Hepatocyte (in vitro differentiated cells): ENCODE measurements at regions not wholly inside any gene's neighbourhood (a gene's known extent, or its start where the extent isn't known, plus 50 kb on each side); places are given as distances from the start of the nearest gene placed in this dataset.

ENCODE experiments used
- EZH2 ChIP-seq: fragments of 200-600 bp; sonication (generic); IDR thresholded peaks from 2 replicates; pipeline ENCODE4 v1.6.1; 2016; ENCODE audit warnings: antibody characterized with exemption, mild to moderate bottlenecking, borderline replicate concordance
- EZH2phosphoT487 ChIP-seq: fragments of 200-600 bp; sonication (generic); IDR thresholded peaks from one replicate; pipeline ENCODE4 v1.6.1; 2018; ENCODE audit warnings: antibody characterized with exemption, mild to moderate bottlenecking, low read depth, moderate library complexity; ENCODE audit not compliant: unreplicated experiment, severe bottlenecking
- TF ChIP-seq, protein P1 (sequence below): fragments of 200-600 bp; sonication (generic); IDR thresholded peaks from 2 replicates; pipeline ENCODE4 v1.5.1; 2016; ENCODE audit warnings: antibody characterized with exemption, mild to moderate bottlenecking; ENCODE audit not compliant: poor library complexity

DNA sequence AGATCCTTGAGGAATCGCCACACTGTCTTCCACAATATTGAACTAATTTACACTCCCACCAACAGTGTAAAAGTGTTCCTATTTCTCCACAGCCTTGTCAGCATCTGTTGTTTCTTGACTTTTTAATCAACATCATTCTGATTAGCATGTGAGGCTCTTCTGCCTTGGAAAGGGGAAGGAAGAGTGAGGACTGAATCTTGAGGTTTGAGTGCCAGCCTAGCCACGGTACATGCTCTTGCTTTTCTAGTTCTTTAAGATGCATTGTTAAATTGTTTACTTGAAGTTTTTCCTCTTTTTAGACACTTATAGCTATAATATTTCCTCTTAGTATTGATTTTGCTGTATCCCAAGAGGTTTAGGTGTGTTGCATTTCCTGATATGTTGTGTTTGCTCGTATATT lies 596.1 kb downstream of the OTOL1 start:
- TF ChIP-seq, protein P1, sequence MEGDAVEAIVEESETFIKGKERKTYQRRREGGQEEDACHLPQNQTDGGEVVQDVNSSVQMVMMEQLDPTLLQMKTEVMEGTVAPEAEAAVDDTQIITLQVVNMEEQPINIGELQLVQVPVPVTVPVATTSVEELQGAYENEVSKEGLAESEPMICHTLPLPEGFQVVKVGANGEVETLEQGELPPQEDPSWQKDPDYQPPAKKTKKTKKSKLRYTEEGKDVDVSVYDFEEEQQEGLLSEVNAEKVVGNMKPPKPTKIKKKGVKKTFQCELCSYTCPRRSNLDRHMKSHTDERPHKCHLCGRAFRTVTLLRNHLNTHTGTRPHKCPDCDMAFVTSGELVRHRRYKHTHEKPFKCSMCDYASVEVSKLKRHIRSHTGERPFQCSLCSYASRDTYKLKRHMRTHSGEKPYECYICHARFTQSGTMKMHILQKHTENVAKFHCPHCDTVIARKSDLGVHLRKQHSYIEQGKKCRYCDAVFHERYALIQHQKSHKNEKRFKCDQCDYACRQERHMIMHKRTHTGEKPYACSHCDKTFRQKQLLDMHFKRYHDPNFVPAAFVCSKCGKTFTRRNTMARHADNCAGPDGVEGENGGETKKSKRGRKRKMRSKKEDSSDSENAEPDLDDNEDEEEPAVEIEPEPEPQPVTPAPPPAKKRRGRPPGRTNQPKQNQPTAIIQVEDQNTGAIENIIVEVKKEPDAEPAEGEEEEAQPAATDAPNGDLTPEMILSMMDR = no peak
- TF ChIP-seq EZH2 = no peak
- TF ChIP-seq EZH2phosphoT487 = no peak
